IMR-90 (cell line): ENCODE measurements at regions not wholly inside any gene's neighbourhood (a gene's known extent, or its start where the extent isn't known, plus 50 kb on each side); places are given as distances from the start of the nearest gene placed in this dataset.

Source experiments
- ATAC-seq: fragments of 200-7000 bp; cut with Tn5 transposase; 2 replicates; pipeline ENCODE4 v1.9.1; 2020; ENCODE audit warnings: low read depth, mild to moderate bottlenecking, moderate library complexity
- BruUV-seq: library from RNA; stranded (reverse); fragments of 400-500 nt; replicated peaks from 2 replicates; lab custom pipeline; 2021; lab: Mats Ljungman, UMichigan
- CTCF ChIA-PET: fragments of 300-600 bp; formaldehyde crosslinking; extraction: SDS; loops from one replicate; lab custom pipeline; 2021; ENCODE audit warnings: antibody characterized with exemption; lab: Yijun Ruan, JAX
- POLR2A ChIA-PET: fragments of 300-600 bp; sonication (Branson Sonifier 250); formaldehyde crosslinking; loops from one replicate; lab custom pipeline; 2022; ENCODE audit warnings: antibody characterized with exemption; ENCODE audit not compliant: unreplicated experiment; lab: Charles Lee
- DNase-seq: peaks from one replicate; pipeline ENCODE4 v3.0.0; 2013
- H2AFZ ChIP-seq: replicated peaks from 2 replicates; pipeline ENCODE3; 2013; ENCODE audit warnings: low read length, mild to moderate bottlenecking; ENCODE audit not compliant: poor library complexity
- H2AK5ac ChIP-seq: 2 replicates; pipeline ENCODE4 v1.6.1; 2013; ENCODE audit warnings: low read depth, low read length, inconsistent platforms
- H2AK9ac ChIP-seq: replicated peaks from 2 replicates; pipeline ENCODE3; 2013; ENCODE audit warnings: mild to moderate bottlenecking, low read depth, low read length, moderate library complexity; ENCODE audit not compliant: poor library complexity
- H2BK120ac ChIP-seq: 2 replicates; pipeline ENCODE4 v1.6.1; 2013; ENCODE audit warnings: low read depth, low read length, inconsistent platforms
- H2BK15ac ChIP-seq: 3 replicates; pipeline ENCODE4 v1.6.1; 2013; ENCODE audit warnings: low read depth, low read length, inconsistent platforms
- H2BK20ac ChIP-seq: 2 replicates; pipeline ENCODE4 v1.6.1; 2013; ENCODE audit warnings: low read depth, mild to moderate bottlenecking, inconsistent platforms, low read length, moderate library complexity
- H2BK5ac ChIP-seq: 2 replicates; pipeline ENCODE4 v1.6.1; 2013; ENCODE audit warnings: mild to moderate bottlenecking, low read depth, low read length, inconsistent platforms; ENCODE audit not compliant: poor library complexity, severe bottlenecking
- H3K14ac ChIP-seq: replicated peaks from 2 replicates; pipeline ENCODE4 v1.6.1; 2013; ENCODE audit warnings: low read depth, low read length, inconsistent platforms
- H3K18ac ChIP-seq: 2 replicates; pipeline ENCODE4 v1.6.1; 2013; ENCODE audit warnings: low read depth, low read length, control low read depth
- H3K23ac ChIP-seq: 2 replicates; pipeline ENCODE4 v1.6.1; 2013; ENCODE audit warnings: low read depth, low read length, inconsistent platforms
- H3K27ac ChIP-seq: 2 replicates; pipeline ENCODE4 v1.5.1; 2013; ENCODE audit warnings: mild to moderate bottlenecking, control low read depth, low read length; ENCODE audit not compliant: insufficient read depth
- H3K27me3 ChIP-seq: 2 replicates; pipeline ENCODE4 v1.6.1; 2013; ENCODE audit warnings: low read length; ENCODE audit not compliant: control insufficient read depth, insufficient read depth
- H3K36me3 ChIP-seq: 2 replicates; pipeline ENCODE4 v1.6.1; 2013; ENCODE audit warnings: low read length, mixed read lengths; ENCODE audit not compliant: control insufficient read depth, insufficient read depth
- H3K4ac ChIP-seq: 2 replicates; pipeline ENCODE4 v1.6.1; 2013; ENCODE audit warnings: low read depth, low read length, inconsistent platforms
- H3K4me1 ChIP-seq: 2 replicates; pipeline ENCODE4 v1.6.1; 2013; ENCODE audit warnings: low read length, mixed read lengths; ENCODE audit not compliant: control insufficient read depth, insufficient read depth
- H3K4me2 ChIP-seq: 2 replicates; pipeline ENCODE4 v1.6.1; 2013; ENCODE audit warnings: low read depth, mild to moderate bottlenecking, control low read depth, low read length, moderate library complexity
- H3K4me3 ChIP-seq: 2 replicates; pipeline ENCODE4 v1.5.1; 2013; ENCODE audit warnings: low read depth, mild to moderate bottlenecking, control low read depth, low read length, moderate library complexity; ENCODE audit not compliant: insufficient read depth
- H3K56ac ChIP-seq: 2 replicates; pipeline ENCODE4 v1.6.1; 2013; ENCODE audit warnings: low read length, inconsistent platforms; ENCODE audit not compliant: insufficient read depth; ENCODE audit errors: extremely low read depth
- H3K79me1 ChIP-seq, 2 experiments: 2 replicates each; pipeline ENCODE4 v1.6.1; 2013; ENCODE audit warnings: low read length in 2 of 2, inconsistent platforms in 1 of 2, low read depth in 1 of 2
- H3K9ac ChIP-seq: 2 replicates; pipeline ENCODE4 v1.6.1; 2013; ENCODE audit warnings: low read depth, low read length, control low read depth
- H3K9me1 ChIP-seq: 2 replicates; pipeline ENCODE4 v1.6.1; 2013; ENCODE audit warnings: low read length, inconsistent platforms; ENCODE audit not compliant: insufficient read depth
- H3K9me3 ChIP-seq: 2 replicates; pipeline ENCODE4 v1.6.1; 2013; ENCODE audit warnings: low read length; ENCODE audit not compliant: control insufficient read depth, insufficient read depth
- H4K20me1 ChIP-seq: 2 replicates; pipeline ENCODE4 v1.6.1; 2013; ENCODE audit warnings: low read length, inconsistent platforms; ENCODE audit not compliant: insufficient read depth
- H4K5ac ChIP-seq: 2 replicates; pipeline ENCODE4 v1.6.1; 2013; ENCODE audit warnings: mild to moderate bottlenecking, low read depth, low read length, control low read depth
- H4K8ac ChIP-seq, 2 experiments: 2 replicates each; pipeline ENCODE4 v1.6.1; 2013; ENCODE audit warnings: low read depth in 2 of 2, low read length in 2 of 2, control low read depth in 1 of 2, inconsistent platforms in 1 of 2
- H4K91ac ChIP-seq: 2 replicates; pipeline ENCODE4 v1.6.1; 2013; ENCODE audit warnings: low read depth, low read length, inconsistent platforms; ENCODE audit not compliant: insufficient read depth
- BHLHE40 ChIP-seq: fragments of 150-350 bp; IDR thresholded peaks from 2 replicates; pipeline ENCODE4 v1.6.1; 2016; ENCODE audit warnings: mild to moderate bottlenecking, low read depth, low read length
- CHD1 ChIP-seq: IDR thresholded peaks from 2 replicates; pipeline ENCODE4 v1.6.1; 2012; ENCODE audit warnings: low read depth, low read length, improper control_type of control experiment
- ELK1 ChIP-seq: fragments of 150-350 bp; IDR thresholded peaks from 2 replicates; pipeline ENCODE4 v1.6.1; 2016; ENCODE audit warnings: low read depth, mild to moderate bottlenecking, low read length, moderate library complexity, borderline replicate concordance
- FOS ChIP-seq: fragments of 150-350 bp; IDR thresholded peaks from 2 replicates; pipeline ENCODE4 v1.6.1; 2016; ENCODE audit warnings: low read depth, low read length
- MAFK ChIP-seq: IDR thresholded peaks from 2 replicates; pipeline ENCODE4 v1.6.1; 2012; ENCODE audit warnings: low read depth, low read length, improper control_type of control experiment
- MXI1 ChIP-seq: IDR thresholded peaks from 2 replicates; pipeline ENCODE4 v1.6.1; 2012; ENCODE audit warnings: low read depth, mild to moderate bottlenecking, low read length, moderate library complexity, borderline replicate concordance
- NFE2L2 ChIP-seq: fragments of 150-350 bp; IDR thresholded peaks from 2 replicates; pipeline ENCODE4 v1.6.1; 2016; ENCODE audit warnings: low read depth, mild to moderate bottlenecking, low read length
- RAD21 ChIP-seq: IDR thresholded peaks from 2 replicates; pipeline ENCODE4 v1.6.1; 2012; ENCODE audit warnings: low read length, improper control_type of control experiment
- RCOR1 ChIP-seq: IDR thresholded peaks from 2 replicates; pipeline ENCODE4 v1.6.1; 2012; ENCODE audit warnings: mild to moderate bottlenecking, low read length, improper control_type of control experiment; ENCODE audit not compliant: insufficient replicate concordance
- RFX5 ChIP-seq: IDR thresholded peaks from 2 replicates; pipeline ENCODE4 v1.8.0; 2012; ENCODE audit warnings: low read depth, mild to moderate bottlenecking, low read length, moderate library complexity
- SMC3 ChIP-seq: fragments of 150-350 bp; IDR thresholded peaks from 2 replicates; pipeline ENCODE4 v1.6.1; 2016; ENCODE audit warnings: low read depth, mild to moderate bottlenecking, antibody characterized with exemption, low read length, moderate library complexity
- USF2 ChIP-seq: fragments of 150-350 bp; IDR thresholded peaks from 2 replicates; pipeline ENCODE4 v1.6.1; 2017; ENCODE audit warnings: mild to moderate bottlenecking, antibody characterized with exemption, low read length, low read depth
- WGBS, 2 experiments: methylation state at CpG; one replicate each; pipeline versions ENCODE4 v1.1.5 to v1.1.7; 2013; ENCODE audit warnings: missing lambda C conversion rate in 2 of 2; ENCODE audit not compliant: insufficient read length in 1 of 2; ENCODE audit errors: extremely low coverage in 2 of 2; 5-methylcytosine and 5-hydroxymethylcytosine counted together
- dilution Hi-C: fragments of 300-500 bp; cut with HindIII; formaldehyde crosslinking; loops from one replicate; pipeline ENCODE4 v1.14.3; 2018; ENCODE audit warnings: low sequenced_read_pairs; ENCODE audit not compliant: unreplicated experiment
- in situ Hi-C: fragments of 300-500 bp; cut with MboI; formaldehyde crosslinking; loops from 3 replicates; pipeline ENCODE4 v1.14.3; 2019; ENCODE audit warnings: low sequenced_read_pairs, inconsistent platforms, mixed read lengths
- intact Hi-C: fragments of 100-400 bp; cut with micrococcal nuclease; formaldehyde crosslinking; loops from 2 replicates; pipeline ENCODE4 v1.10.0; 2022

- no peaks in the 10 kb centered on the region for H3K9me1 ChIP-seq
- H4K20me1 ChIP-seq: no peaks in the 10 kb centered on the region
- dilution Hi-C loops (no loop called here), intact Hi-C loops (no loop called here), in situ Hi-C loops (no loop called here)
- H2BK15ac ChIP-seq: no peak overlapping the region
- H3K4ac ChIP-seq: no peak overlapping the region
- H3K4me2 ChIP-seq: no peak overlapping the region
- no peak overlapping the region for H4K8ac ChIP-seq
- no peak overlapping the region for H2AK5ac ChIP-seq
- TF ChIP-seq RAD21 (no peak), CHD1 (no peak), FOS (no peak), RCOR1 (no peak), MXI1 (no peak), NFE2L2 (no peak), ELK1 (no peak), MAFK (no peak), USF2 (no peak), SMC3 (no peak), RFX5 (no peak), BHLHE40 (no peak)
- H3K23ac ChIP-seq: no peak overlapping the region
- H3K4me3 ChIP-seq: no peak overlapping the region
- no peak overlapping the region for H3K18ac ChIP-seq
- no peak overlapping the region for H2BK120ac ChIP-seq
- no peak overlapping the region for H2AFZ ChIP-seq
- WGBS, 2 experiments: no CpG with 5 or more reads among the region's 3 CpGs
- no peak overlapping the region for H2AK9ac ChIP-seq
- no peak overlapping the region for H3K9ac ChIP-seq
- H3K27ac ChIP-seq: no peak overlapping the region
- ChIA-PET CTCF (no interaction called here), POLR2A (no interaction called here)
- no peak overlapping the region for H3K14ac ChIP-seq
- no peak overlapping the region for H4K5ac ChIP-seq
- H2BK20ac ChIP-seq: no peak overlapping the region
- H2BK5ac ChIP-seq: no peak overlapping the region
- ATAC-seq (no peak), DNase-seq (no peak)
- no peaks in the 10 kb centered on the region for H3K79me1 ChIP-seq
- H4K91ac ChIP-seq: no peak overlapping the region
- no peaks in the 10 kb centered on the region for H3K36me3 ChIP-seq
- no peaks in the 10 kb centered on the region for H3K27me3 ChIP-seq
- no peaks in the 10 kb centered on the region for H3K9me3 ChIP-seq
- BruUV-seq: no TSS peak
- no peaks in the 10 kb centered on the region for H3K4me1 ChIP-seq
- H3K56ac ChIP-seq: no peak overlapping the region
Measured at GRCh38 chr13:86445672-86446071, 646.5 kb upstream of the SLITRK6 start.
